Uterus (tissue), 2 donors: ENCODE measurements at regions not wholly inside any gene's neighbourhood (a gene's known extent, or its start where the extent isn't known, plus 50 kb on each side); places are given as distances from the start of the nearest gene placed in this dataset.

ENCODE experiments used
- POLR2A ChIP-seq, 2 donors: fragments of 450-650 bp; IDR thresholded peaks; one replicate each; pipeline ENCODE4 v1.6.1; 2016; ENCODE audit warnings: antibody characterized with exemption in 2 of 2, mild to moderate bottlenecking in 1 of 2, moderate library complexity in 1 of 2
- TF ChIP-seq, protein P1 (sequence below), 4 experiments: fragments of 200-600 bp in 2 of 4; fragments of 450-650 bp in 2 of 4; sonication (generic) in 2 of 4; IDR thresholded peaks; one replicate each; pipeline ENCODE4 v1.5.1; 2016 to 2019; ENCODE audit warnings: antibody characterized with exemption in 4 of 4, mild to moderate bottlenecking in 2 of 4, moderate library complexity in 1 of 4

DNA sequence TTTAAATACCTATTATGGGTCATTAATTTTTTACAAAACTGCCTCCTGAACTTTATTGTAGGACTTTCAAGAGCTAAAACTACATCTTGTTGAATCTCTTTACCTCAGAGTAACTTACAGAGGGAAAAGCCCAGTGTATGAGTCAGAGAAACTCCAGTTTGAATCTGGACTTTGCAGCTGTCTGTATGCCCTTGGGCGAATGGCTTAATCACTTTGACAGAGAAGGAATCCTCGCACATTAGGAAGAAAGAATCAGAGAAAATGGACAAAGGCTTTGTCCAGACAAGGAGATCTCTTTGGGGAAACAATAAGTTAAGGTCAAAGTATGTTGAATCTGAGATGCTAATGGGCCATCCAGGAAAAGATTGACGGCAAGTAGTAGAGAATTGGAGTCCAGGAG is 484.2 kb upstream of the CELF2 start:
- TF ChIP-seq, protein P1, sequence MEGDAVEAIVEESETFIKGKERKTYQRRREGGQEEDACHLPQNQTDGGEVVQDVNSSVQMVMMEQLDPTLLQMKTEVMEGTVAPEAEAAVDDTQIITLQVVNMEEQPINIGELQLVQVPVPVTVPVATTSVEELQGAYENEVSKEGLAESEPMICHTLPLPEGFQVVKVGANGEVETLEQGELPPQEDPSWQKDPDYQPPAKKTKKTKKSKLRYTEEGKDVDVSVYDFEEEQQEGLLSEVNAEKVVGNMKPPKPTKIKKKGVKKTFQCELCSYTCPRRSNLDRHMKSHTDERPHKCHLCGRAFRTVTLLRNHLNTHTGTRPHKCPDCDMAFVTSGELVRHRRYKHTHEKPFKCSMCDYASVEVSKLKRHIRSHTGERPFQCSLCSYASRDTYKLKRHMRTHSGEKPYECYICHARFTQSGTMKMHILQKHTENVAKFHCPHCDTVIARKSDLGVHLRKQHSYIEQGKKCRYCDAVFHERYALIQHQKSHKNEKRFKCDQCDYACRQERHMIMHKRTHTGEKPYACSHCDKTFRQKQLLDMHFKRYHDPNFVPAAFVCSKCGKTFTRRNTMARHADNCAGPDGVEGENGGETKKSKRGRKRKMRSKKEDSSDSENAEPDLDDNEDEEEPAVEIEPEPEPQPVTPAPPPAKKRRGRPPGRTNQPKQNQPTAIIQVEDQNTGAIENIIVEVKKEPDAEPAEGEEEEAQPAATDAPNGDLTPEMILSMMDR (IDR thresholded peaks at IDR 0.05) = no peak
- no peak for TF ChIP-seq POLR2A (IDR thresholded peaks at IDR 0.05)
